NCI-H446 treated with DMSO at 0.1 percent for 48 hours (cell line): ENCODE measurements at regions not wholly inside any gene's neighbourhood (a gene's known extent, or its start where the extent isn't known, plus 50 kb on each side); places are given as distances from the start of the nearest gene placed in this dataset.
"Not testable (repeated sequence)": the region's sequence is repeated elsewhere in the genome, so short reads cannot be mapped to it uniquely, and the experiment has no call there.

Experiments
- DNase-seq: peaks from one replicate; lab custom pipeline; 2025; lab: John Stamatoyannopoulos, UW

GRCh38 chr12:38159591-38160317, 156.8 kb upstream of the ALG10B start:
- DNase-seq = no peak

GRCh38 chr12:38160318-38161122, 156.1 kb upstream of the ALG10B start:
- no peak for DNase-seq

- no peak for DNase-seq
These were observed 155.2 kb upstream of the ALG10B start for GRCh38 chr12:38161123-38162000.

GRCh38 chr12:38162013-38162412, 154.6 kb upstream of the ALG10B start:
- no peak for DNase-seq

- DNase-seq = no peak
These were observed 153.7 kb upstream of the ALG10B start for GRCh38 chr12:38162708-38163441.

- no peak for DNase-seq
These were observed 153.2 kb upstream of the ALG10B start for GRCh38 chr12:38163442-38163801.

GRCh38 chr12:38166225-38166624, 150.3 kb upstream of the ALG10B start:
- DNase-seq = no peak

GRCh38 chr12:38175538-38175937, 141.0 kb upstream of the ALG10B start:
- no peak for DNase-seq

- DNase-seq = not testable (repeated sequence)
These were observed 133.0 kb upstream of the ALG10B start for GRCh38 chr12:38183617-38184016.

- DNase-seq = not testable (repeated sequence)
These were observed 119.3 kb upstream of the ALG10B start for GRCh38 chr12:38197286-38197685.

- no peak for DNase-seq
These were observed 114.9 kb upstream of the ALG10B start for GRCh38 chr12:38201461-38202276.

GRCh38 chr12:38204831-38205230, 111.7 kb upstream of the ALG10B start:
- DNase-seq = no peak

GRCh38 chr12:38222011-38222410, 94.6 kb upstream of the ALG10B start:
- DNase-seq = no peak

GRCh38 chr12:38238328-38238727, 78.2 kb upstream of the ALG10B start:
- DNase-seq = not testable (repeated sequence)

- no peak for DNase-seq
These were observed 62.8 kb upstream of the ALG10B start for GRCh38 chr12:38253778-38254177.

- no peak for DNase-seq
These were observed 58.2 kb upstream of the ALG10B start for GRCh38 chr12:38258411-38258810.
